ENCODE measurements at regions not wholly inside any gene's neighbourhood (a gene's known extent, or its start where the extent isn't known, plus 50 kb on each side); places are given as distances from the start of the nearest gene placed in this dataset.

DNA sequence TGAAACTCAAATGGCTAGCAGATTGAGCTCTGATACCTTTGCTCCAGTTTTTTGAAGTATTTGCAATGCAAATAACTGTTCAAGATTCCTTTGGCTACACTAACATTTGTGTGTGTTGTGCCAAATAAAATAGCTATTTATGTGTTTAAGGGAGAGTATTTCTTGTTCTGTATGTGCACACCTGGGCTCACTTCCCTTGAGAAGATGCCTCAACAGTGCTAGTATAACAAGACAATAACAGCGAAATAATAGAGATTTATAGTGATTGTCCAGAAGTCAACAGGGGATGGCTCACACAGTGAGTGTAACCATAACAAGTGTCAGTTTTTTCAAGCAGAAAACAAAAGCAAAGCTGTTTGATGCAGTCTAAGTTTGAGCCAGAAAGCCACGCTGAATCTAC, 460.5 kb downstream of the CENPC start:
- TF ChIP-seq CTCF (conservative IDR thresholded peaks at IDR 0.05 in 1 of 2, IDR thresholded peaks at IDR 0.05 in 1 of 2; ENCODE audit: low read depth in 1 of 2, low read length in 2 of 2), result no peak
- TF ChIP-seq EZH2 (IDR thresholded peaks at IDR 0.05; ENCODE audit: low read length, missing control alignments), result no peak
